ENCODE measurements at regions not wholly inside any gene's neighbourhood (a gene's known extent, or its start where the extent isn't known, plus 50 kb on each side); places are given as distances from the start of the nearest gene placed in this dataset.
A peak's percentile ranks its signal among the peaks of the same experiment; 100 is the strongest.

DNA sequence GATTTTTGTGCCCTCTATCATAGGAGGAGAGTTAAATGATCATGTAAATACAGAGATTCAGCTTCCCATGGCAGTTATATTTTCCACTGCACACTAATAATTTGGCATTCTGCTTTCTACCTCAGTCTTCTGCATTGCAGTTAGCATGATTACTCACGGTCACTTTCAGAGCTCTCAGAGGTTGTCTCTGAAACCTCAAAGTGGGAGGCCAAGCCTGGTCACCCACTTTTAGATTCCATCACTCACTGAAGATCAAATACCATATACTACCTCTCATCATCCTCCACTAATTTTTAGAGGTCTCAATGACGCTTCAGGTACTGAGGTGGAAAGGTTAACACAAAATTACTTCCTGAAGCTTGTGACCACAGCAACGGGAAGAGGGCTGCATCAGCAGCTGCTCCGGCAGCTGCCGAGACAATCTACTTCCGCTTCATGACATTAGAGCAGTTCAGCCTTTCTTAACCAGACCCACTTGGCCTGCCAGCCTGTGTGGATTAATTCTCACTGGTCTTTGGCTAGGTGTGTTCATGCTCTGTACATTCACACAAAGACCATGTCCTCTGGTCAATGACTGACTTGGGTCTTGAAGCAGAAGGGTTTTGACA is 416.4 kb upstream of the PDZRN3 start:
- 30 to 34% methylated on average over 6 of the region's 6 CpGs for WGBS, 2 donors

GRCh38 chr3:74039105-74039504 is 414.4 kb upstream of the PDZRN3 start:
- ATAC-seq (ENCODE audit: low FRiP score in 2 of 2) (no peak), DNase-seq (no peak)
- Histone ChIP-seq H3K36me3 (no peaks in the 10 kb centered on the region), H3K4me3 (no peak overlapping the region), H3K27me3 (no peaks in the 10 kb centered on the region), H3K4me1 (no peaks in the 10 kb centered on the region), H3K9me3 (no peaks in the 10 kb centered on the region), H3K27ac (no peak overlapping the region)
- TF ChIP-seq CTCF (IDR thresholded peaks at IDR 0.05) (no peak), EP300 (IDR thresholded peaks at IDR 0.05) (no peak), POLR2AphosphoS5 (IDR thresholded peaks at IDR 0.05) (no peak), POLR2A (IDR thresholded peaks at IDR 0.05) (no peak)
- whole genome bisulfite sequencing, 2 donors: 69 to 71% methylated on average over 1 of the region's 1 CpG

More for the DNA sequence above, 416.4 kb upstream of the PDZRN3 start:
- TF ChIP-seq CTCF (IDR thresholded peaks at IDR 0.05): no peak
- TF ChIP-seq POLR2A (IDR thresholded peaks at IDR 0.05): no peak
- TF ChIP-seq EP300 (IDR thresholded peaks at IDR 0.05): no peak
- no peak for TF ChIP-seq POLR2AphosphoS5 (IDR thresholded peaks at IDR 0.05)
- no peak overlapping the region for H3K4me3 ChIP-seq
- DNase-seq (peak in 1 of 2 donors; percentile 21), ATAC-seq (ENCODE audit: low FRiP score in 2 of 2) (peak in 1 of 2 donors; percentile 11)
- H3K4me1 ChIP-seq: no peaks in the 10 kb centered on the region
- H3K27me3 ChIP-seq: no peaks in the 10 kb centered on the region
- H3K9me3 ChIP-seq: no peaks in the 10 kb centered on the region
- no peaks in the 10 kb centered on the region for H3K36me3 ChIP-seq
- no peak overlapping the region for H3K27ac ChIP-seq

DNA sequence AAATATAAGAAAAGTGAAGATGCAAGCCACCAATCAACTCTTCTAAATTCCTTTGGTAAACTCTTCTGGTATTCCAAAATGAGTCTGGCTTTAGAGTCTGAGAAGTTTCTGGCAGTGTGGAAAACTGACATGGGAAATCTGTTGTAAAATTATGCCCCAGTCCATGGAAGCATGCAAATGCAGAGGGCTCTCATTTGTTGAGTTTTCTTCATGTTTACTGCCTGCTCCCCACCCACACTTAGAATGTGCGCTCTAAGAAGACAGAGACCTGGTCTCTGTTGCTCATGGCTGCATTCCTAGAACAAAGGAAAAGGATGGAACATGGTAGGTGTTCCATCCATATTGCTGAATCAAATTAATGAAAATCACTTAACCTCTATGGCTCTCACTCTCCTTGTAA is 411.8 kb upstream of the PDZRN3 start:
- 0% methylated on average over 1 of the region's 1 CpG for WGBS, 2 donors
- Histone ChIP-seq H3K9me3 (no peaks in the 10 kb centered on the region), H3K27ac (no peak overlapping the region), H3K36me3 (no peaks in the 10 kb centered on the region), H3K27me3 (no peaks in the 10 kb centered on the region), H3K4me1 (no peaks in the 10 kb centered on the region), H3K4me3 (no peak overlapping the region)
- ATAC-seq (ENCODE audit: low FRiP score in 2 of 2) (no peak), DNase-seq (no peak)
- TF ChIP-seq POLR2A (IDR thresholded peaks at IDR 0.05): no peak
- TF ChIP-seq CTCF (IDR thresholded peaks at IDR 0.05): no peak
- TF ChIP-seq EP300 (IDR thresholded peaks at IDR 0.05): no peak

- ATAC-seq (ENCODE audit: low FRiP score in 2 of 2): no peak
Measured at GRCh38 chr3:74036102-74036501, 411.4 kb upstream of the PDZRN3 start.

More at GRCh38 chr3:74036102-74036501, 411.4 kb upstream of the PDZRN3 start:
- 84% methylated on average over 3 of the region's 3 CpGs for WGBS, 2 donors
- Histone ChIP-seq H3K4me1 (no peaks in the 10 kb centered on the region), H3K9me3 (no peaks in the 10 kb centered on the region), H3K36me3 (no peaks in the 10 kb centered on the region), H3K27me3 (no peaks in the 10 kb centered on the region), H3K4me3 (no peak overlapping the region), H3K27ac (no peak overlapping the region)
- TF ChIP-seq CTCF (IDR thresholded peaks at IDR 0.05) (no peak), EP300 (IDR thresholded peaks at IDR 0.05) (no peak), POLR2A (IDR thresholded peaks at IDR 0.05) (no peak), POLR2AphosphoS5 (IDR thresholded peaks at IDR 0.05) (no peak)
- no peak for DNase-seq

Measured in upper lobe of left lung (tissue), 6 donors.